ENCODE measurements at regions not wholly inside any gene's neighbourhood (a gene's known extent, or its start where the extent isn't known, plus 50 kb on each side); places are given as distances from the start of the nearest gene placed in this dataset.

- no peak for TF ChIP-seq EZH2 (IDR thresholded peaks at IDR 0.05; ENCODE audit: low read length)
- TF ChIP-seq, protein P1, sequence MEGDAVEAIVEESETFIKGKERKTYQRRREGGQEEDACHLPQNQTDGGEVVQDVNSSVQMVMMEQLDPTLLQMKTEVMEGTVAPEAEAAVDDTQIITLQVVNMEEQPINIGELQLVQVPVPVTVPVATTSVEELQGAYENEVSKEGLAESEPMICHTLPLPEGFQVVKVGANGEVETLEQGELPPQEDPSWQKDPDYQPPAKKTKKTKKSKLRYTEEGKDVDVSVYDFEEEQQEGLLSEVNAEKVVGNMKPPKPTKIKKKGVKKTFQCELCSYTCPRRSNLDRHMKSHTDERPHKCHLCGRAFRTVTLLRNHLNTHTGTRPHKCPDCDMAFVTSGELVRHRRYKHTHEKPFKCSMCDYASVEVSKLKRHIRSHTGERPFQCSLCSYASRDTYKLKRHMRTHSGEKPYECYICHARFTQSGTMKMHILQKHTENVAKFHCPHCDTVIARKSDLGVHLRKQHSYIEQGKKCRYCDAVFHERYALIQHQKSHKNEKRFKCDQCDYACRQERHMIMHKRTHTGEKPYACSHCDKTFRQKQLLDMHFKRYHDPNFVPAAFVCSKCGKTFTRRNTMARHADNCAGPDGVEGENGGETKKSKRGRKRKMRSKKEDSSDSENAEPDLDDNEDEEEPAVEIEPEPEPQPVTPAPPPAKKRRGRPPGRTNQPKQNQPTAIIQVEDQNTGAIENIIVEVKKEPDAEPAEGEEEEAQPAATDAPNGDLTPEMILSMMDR (optimal IDR thresholded peaks at IDR 0.05 in 1 of 3, IDR thresholded peaks at IDR 0.05 in 1 of 3, conservative IDR thresholded peaks at IDR 0.05 in 1 of 3; ENCODE audit: extremely low read depth in 1 of 3, insufficient read depth in 2 of 3, low read length in 3 of 3): no peak
Measured at GRCh38 chr11:25602959-25603358, 729.0 kb upstream of the ANO3 start.

Data from keratinocyte (primary cell).